Islet precursor cell (in vitro differentiated cells): ENCODE measurements at regions not wholly inside any gene's neighbourhood (a gene's known extent, or its start where the extent isn't known, plus 50 kb on each side); places are given as distances from the start of the nearest gene placed in this dataset.
"Not testable (repeated sequence)": the region's sequence is repeated elsewhere in the genome, so short reads cannot be mapped to it uniquely, and the experiment has no call there.

Experiments
- DNase-seq: peaks from one replicate; pipeline ENCODE4 v3.0.0-alpha.2; 2018

DNA sequence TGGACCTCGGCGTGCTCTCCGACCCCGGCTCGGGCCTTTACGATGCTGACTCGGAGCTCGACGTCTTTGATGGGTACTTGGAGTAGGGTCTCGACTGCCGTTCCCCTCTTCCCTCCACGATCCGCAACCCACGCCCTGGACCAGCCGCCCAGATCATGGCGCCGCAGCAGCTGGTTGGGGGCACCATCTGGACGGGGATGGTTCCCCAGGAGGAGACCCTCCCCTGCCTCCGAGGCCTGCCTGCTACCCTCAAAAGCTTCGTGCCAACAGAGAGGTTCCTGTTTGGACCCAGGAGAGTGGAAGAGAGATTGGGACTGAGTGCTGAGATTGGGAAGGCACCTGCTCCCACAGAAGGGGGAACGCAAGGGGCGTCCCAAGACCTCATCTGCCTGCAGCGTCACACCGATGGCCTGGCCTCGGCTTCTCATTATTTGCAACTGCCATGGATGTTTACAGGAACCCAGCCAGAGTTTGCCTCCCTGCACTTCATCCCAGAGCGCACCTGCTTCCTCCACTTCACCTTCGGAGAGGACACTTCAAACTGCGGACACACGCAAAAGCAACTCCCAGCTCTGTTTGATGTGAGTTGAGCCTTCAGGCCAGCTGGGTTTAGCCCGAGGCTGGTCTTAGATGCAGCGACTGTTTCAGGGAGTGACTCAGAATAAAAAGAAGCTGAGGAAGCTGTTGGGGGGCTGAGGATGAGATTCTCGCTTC is 58.9 kb downstream of the GOLGA6L7 start:
- peak; percentile 55 for DNase-seq

DNA sequence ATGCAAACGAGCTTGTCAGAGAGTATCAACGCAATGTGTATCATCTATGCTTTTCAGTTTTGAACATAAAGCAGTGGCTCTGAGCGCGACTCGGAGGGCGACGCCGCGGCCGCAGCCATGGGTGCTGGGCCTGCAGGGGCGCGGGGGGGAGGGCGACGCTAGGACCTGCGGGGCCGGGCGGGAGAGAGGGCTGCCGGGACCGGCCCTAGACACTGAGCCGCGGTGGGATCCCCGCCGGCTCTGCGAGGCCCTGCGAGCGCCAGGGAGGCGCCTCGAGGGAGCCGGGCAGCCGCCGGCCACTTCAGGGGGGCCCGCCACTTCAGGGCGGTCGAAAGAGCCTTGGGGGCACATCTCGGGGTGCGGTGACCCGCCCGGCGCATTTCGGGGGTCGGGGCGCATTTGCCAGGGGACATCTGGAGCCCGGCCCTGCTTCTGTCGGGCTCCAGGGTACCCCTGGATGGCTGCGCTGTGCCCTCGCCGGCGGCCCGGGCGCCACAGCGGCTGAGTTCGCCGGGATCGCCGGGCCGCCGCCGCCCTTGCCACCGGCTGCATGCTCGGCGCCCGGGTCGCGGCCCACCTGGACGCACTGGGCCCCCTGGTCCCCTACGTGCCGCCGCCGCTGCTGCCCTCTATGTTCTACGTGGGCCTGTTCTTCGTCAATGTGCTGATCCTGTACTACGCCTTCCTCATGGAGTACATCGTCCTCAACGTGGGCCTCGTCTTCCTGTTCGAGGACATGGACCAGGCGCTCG is 59.6 kb downstream of the GOLGA6L7 start:
- peak; percentile 34 for DNase-seq

DNA sequence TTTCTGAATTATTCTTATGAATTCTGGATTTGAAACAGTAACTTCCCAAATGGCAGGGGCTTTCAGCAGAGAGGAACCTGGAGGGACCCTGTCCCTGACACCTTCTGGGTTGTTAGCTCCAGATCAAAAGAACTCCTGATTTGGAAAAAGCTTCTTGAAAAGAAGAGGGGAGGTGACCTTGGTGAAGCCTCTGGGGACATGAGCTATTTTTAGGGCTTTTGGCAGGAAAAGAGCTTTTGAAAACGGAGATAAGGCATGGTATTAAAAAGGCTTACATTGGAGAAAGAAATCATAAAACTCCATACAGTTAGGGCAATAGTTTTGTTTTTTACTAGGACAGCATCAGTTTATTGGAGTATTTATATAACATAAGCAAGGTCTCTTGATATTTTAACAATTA is 60.3 kb downstream of the GOLGA6L7 start:
- DNase-seq = not testable (repeated sequence)

DNA sequence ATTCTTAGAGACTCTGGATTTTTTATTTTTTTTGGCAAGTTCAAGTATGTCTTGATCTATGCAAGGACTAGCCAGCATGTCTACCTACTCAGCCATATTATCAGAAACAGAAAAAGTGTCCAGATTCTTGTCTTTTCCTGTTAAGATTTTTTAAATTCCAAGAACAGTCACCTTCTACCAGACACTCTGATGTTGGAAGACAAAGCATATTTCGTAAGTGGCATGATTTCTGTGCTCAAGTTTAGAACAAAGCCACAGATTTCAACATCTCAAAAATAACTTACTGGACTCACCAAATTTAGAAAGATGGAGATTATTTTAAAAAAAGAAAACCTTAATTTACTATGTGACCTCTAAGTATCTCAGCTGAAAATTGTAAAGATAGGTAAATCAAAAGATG is 61.9 kb downstream of the GOLGA6L7 start:
- no peak for DNase-seq

DNA sequence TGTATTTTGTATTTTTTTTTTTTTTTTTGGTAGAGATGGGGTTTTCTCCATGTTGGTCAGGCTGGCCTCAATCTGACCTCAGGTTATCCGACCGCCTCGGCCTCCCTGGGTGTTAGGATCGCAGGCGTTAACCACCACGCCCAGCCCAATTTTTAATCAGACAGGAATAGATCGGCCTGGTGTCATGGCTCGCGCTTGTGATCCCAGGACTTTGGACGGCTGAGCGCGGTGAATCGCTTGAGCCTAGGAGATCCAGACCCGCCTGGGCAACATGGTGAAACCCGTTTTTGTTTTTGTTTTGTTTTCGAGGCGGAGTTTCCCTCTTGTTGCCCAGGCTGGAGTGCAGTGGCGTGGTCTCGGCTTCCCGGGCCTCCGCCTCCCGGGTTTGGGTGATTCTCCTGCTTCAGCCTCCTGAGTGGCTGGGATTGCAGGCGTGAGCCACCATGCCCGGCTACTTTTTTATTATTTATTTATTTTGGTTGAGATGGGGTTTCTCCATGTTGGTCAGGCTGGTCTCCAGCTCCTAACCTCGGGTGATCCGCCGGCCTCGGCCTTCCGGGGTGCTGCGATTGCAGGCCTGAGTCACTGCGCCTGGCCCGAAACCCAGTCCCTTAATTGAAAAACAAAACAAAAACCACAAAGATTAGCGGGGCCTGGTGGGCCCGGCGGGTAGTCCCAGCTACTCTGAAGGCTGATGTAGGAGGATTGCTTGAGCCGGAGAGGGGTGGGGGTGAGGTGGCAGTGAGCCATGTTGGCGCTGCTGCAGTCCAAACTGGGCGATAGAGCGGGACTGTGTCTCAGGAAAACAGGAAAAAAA is 63.9 kb downstream of the GOLGA6L7 start:
- DNase-seq = not testable (repeated sequence)

DNA sequence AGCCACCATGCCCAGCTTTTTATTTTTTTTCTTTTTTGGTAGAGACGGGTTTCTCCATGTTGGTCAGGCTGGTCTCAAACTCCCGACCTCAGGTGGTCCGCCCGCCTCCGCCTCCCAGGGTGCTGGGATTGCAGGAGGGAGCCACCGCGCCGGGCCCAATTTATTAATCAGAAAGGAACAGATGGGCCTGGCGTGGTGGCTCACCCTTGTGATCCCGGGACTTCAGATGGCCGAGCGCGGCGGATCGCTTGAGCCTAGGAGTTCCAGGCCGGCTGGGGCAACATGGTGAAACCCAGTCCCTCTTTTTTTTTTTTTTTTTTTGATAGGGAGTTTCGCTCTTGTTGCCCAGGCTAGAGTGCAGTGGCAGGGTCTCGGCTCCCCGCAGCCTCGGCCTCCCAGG is 64.6 kb downstream of the GOLGA6L7 start:
- no peak for DNase-seq

DNA sequence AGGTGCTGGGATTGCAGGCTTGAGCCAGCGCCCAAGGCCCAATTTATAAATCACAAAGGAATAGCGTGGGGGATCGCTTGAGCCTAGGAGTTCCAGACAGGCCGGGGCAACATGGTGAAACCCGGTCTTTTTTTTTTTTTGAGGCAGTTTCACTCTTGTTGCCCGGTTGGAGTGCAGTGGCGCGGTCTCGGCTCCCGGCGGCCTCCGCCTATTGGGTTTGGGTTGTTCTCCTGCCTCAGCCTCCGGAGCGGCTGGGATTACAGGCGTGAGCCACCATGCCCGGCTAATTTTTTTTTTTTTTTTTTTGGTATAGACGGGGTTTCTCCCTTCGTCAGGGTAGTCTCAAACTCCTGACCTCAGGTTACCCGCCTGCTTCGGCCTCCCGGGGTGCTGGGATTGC is 65.0 kb downstream of the GOLGA6L7 start:
- no peak for DNase-seq

DNA sequence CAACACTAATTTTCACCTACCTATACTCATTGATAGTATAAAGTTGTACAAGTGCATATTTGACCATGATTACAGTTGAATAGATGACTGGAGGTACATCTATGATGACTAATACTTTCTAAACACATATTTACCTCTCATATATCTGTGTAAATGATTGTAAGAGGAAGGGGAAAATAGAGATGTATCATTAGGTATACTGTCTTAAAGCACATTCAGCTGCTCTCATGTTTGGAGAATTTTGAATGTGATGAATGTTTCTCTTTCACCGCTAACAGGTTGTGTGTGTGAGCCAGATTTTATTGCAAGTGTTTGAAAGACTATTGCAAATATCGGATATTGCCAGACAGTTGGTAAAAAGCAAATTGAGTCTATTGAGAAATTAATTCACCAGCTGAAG is 66.2 kb upstream of the GOLGA8M start:
- DNase-seq = not testable (repeated sequence)

DNA sequence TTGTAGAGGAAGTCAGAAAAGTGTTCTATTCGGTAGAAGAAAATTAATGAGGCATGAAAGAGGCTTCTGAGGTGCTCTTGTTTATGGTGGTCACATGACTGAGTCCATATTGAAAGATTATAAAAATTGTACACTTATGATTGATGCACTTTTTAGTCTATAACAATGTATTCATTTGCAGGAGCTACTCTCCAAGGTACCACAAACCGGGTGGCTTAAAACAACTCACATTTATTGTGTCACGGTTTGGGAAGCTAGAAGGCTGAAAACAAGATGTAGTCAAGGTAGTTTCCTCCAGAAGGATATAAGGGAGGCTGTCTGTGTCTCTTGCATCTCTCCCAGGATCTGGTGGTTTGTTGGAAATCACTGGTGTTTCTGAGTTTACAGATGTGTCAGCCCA is 60.6 kb upstream of the GOLGA8M start:
- DNase-seq = not testable (repeated sequence)
